Pons (tissue), 1 donor: ENCODE measurements at regions not wholly inside any gene's neighbourhood (a gene's known extent, or its start where the extent isn't known, plus 50 kb on each side); places are given as distances from the start of the nearest gene placed in this dataset.
"Not testable (repeated sequence)": the region's sequence is repeated elsewhere in the genome, so short reads cannot be mapped to it uniquely, and the experiment has no call there.

Experiments
- DNase-seq: peaks from one replicate; pipeline ENCODE4 v3.0.0-alpha.2; 2016; ENCODE audit warnings: low spot score

- peak; percentile 76 for DNase-seq
These were observed 125.4 kb downstream of the ZNF330 start for GRCh38 chr4:141346144-141346543.

GRCh38 chr4:141347684-141348083, 127.0 kb downstream of the ZNF330 start:
- DNase-seq: no peak

GRCh38 chr4:141348125-141348524, 127.4 kb downstream of the ZNF330 start:
- DNase-seq: no peak

GRCh38 chr4:141348573-141348972, 127.9 kb downstream of the ZNF330 start:
- no peak for DNase-seq

DNA sequence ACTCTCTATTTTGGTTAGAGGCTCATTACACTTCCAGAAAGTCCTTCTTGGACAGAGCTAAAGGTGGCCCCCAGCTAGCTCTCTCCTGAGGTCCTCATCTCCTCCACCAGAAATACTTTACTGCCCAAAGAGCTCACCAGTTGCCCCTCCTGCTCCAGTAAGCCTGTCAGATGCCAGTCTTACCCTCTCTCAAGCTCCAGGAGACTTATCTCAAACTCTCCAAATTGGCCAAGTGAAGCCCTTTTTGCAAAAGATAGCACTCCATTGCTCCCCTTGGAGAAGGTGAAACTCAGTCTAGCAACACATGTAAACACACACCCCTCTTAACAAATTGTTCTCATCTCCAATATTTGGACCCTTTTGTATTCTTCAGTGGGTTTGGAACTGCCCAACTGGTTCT, 128.5 kb downstream of the ZNF330 start:
- no peak for DNase-seq

DNA sequence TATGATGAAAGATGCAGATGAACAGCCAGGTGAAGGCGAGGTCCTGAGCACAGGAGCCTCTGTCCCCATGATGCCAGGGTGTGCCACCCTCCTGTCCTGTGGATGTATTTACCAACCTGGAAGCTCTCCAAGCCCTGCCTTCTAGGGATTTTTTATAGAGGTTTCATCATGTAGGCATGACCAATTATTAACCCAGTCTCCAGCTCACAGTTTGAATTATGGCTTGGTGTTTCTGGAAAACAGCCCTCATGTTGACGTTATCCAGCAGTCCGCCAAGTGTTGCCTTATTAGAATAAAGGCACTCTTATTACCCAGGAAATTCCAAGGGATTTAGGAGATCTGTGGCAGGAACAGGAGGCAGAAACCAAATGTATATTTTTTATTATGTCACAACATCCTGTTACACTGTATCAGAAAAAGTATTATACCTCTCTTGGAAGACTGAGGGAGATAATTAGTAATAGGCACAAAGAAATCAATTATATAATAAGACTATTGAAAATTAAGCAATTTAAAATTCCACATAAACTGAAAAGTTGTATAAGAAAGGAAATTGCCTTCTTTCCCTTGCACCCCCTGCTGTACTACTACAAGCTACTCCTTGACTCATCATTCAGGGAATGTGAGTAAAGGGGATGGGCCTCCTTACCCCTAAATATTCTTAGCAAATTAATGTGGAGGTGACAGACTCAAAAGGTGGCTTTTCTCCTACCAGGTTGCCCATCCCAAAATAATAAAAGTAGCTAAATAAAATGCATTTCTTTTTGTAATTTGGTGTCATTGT, 129.6 kb downstream of the ZNF330 start:
- DNase-seq: no peak

DNA sequence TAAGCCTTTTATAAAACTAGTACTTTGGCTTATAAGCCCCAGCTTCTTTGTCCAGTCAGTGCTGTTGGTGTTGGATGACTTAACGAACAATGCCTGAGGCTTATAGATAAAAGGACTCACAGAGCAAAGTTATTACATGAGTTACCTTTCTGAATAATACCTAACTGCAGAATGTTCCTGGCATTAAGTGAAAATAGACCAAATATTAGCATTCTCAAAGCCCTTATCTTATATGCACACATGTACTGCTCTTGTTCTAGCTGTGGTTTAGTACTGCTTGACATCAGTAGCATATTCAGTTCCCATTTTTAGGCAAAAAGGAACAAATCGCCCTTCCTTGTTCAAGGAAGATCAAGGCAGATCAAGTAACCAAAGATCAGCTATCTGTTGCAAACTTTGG, 131.6 kb downstream of the ZNF330 start:
- DNase-seq: no peak

DNA sequence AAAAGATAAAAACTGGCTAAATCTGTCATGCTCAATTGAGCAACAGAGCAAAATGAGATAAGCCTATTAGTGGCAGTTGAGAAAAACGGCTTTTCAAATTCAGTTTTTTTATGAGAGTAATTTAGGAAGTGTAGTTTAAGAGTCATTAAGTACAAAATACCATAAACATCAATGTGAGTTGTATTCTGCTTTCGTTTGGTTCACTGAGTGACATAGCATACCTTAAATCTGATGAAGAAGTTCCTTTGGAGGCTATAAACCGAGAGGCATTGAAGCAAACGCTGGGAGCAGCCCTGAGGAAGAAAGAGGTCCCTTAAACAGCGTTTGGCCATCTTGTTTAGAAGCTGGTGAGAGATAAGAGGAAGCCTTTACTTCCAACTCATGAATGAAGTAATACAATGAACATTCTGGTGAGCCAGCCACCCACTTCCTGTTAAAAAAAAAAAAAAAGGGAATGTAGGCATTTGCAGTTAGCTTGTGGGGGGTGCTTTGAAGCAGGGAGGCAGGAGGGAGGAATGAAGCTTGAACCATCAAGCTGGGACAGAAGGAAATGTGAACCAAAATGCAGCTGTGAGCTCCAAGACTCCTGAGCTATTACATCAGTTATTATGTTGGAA, 132.3 kb downstream of the ZNF330 start:
- peak; percentile 45 for DNase-seq

GRCh38 chr4:141356321-141356962, 135.7 kb downstream of the ZNF330 start:
- DNase-seq: no peak

GRCh38 chr4:141356963-141357335, 136.3 kb downstream of the ZNF330 start:
- DNase-seq: no peak

- DNase-seq: not testable (repeated sequence)
These were observed 147.5 kb downstream of the ZNF330 start for GRCh38 chr4:141368241-141368640.

- DNase-seq: no peak
These were observed 150.5 kb downstream of the ZNF330 start for GRCh38 chr4:141371206-141371605.

DNA sequence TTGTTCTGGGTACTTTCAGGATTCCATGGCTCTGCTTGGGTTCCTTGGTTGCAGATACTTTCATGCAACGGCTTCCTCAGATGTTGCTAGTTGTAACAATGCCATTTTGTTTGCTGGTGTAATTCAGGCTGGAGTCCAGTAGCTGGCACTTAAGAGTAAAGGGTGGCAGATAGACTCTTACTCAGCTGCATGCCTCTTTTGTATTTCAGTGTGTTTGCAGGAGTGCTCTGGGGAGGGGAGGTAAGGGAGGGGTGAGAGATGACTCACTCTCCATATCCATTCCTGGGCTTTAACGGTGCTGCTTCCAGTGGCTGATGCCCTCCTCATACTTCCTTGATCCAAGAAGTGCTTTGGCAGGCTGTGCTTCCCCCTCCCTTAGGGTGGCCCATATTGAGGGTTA, 155.2 kb downstream of the ZNF330 start:
- no peak for DNase-seq

- no peak for DNase-seq
These were observed 156.1 kb downstream of the ZNF330 start for GRCh38 chr4:141376769-141377168.

DNA sequence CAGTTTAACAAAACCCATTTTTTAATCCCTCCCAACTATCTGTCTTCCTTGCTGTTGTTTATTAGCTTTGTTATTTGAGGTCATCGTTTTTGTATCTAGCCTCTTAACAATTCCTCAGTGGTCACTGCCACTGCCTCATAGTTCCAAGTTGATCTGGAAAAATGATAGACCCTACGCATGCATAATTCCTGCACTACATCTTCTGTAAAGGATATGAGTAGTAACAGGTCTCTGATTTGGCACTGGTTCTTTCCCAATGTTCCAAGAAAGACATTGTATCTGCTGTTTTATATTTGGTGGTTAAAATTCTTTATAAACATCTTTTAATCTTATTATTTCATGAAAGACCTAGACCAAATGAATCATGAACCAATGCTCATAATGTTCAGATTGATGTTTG, 166.6 kb downstream of the ZNF330 start:
- no peak for DNase-seq

- no peak for DNase-seq
These were observed 167.8 kb downstream of the ZNF330 start for GRCh38 chr4:141388481-141388880.

DNA sequence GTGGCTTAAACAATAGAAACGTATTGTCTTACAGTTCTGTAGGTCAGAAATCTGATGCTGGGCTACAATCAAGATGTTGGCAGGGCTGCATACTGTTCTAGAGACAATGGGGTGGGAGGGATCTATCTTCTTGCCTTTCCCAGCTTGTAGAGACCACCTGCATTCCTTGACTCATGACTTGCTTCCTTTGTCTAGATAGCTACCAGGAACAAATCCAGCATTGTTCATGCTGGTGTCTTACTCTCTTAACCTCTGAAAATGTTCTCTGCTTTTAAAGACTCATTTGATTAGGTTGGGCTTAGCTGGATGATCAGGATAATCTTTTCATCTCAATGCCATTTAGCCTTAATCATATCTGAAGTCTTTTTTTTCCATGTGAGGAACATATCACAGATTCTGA, 169.0 kb downstream of the ZNF330 start:
- no peak for DNase-seq

GRCh38 chr4:141390571-141390970, 169.9 kb downstream of the ZNF330 start:
- DNase-seq: no peak

- DNase-seq: no peak
These were observed 170.6 kb downstream of the ZNF330 start for GRCh38 chr4:141391293-141391692.

DNA sequence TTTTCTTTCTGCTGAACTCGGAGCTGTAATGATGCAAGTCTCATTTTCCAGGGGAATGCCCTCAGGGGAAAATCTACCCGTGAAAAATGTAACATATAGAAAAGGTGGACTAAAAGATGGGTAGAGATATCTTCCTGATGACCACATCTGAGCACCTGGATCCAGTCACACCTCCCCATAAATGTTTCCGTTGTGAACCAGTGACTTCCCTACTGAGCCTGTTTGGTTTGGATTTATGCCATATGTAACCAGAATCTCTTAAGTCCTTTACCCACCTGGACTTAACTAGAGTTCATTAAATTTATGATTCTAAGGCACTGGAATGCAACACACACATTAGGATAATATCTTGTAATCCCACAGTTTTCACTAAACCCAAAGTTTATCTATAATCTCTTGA, 171.1 kb downstream of the ZNF330 start:
- no peak for DNase-seq

GRCh38 chr4:141395246-141395830, 174.6 kb downstream of the ZNF330 start:
- DNase-seq: no peak

DNA sequence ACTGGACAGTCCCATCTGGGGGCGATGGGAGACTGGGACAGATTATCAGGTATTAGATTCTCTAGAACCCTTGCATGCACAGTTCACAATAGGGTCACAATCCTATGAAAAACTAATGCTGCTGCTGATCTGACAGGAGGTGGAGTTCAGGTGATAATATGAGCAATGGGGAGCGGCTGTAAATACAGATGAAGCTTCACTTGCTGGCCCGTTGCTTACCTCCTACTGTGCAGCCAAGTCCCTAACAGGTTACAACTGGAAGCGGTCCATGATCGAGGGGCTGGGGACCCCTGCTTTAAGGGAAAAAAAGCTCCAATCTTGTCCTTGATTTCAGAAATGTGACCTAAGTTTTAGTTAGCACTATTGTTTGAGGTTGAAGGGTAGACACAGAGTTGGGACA, 175.2 kb downstream of the ZNF330 start:
- no peak for DNase-seq

- DNase-seq: no peak
These were observed 182.0 kb downstream of the ZNF330 start for GRCh38 chr4:141402712-141403111.
